C4-2B (cell line): ENCODE measurements at regions not wholly inside any gene's neighbourhood (a gene's known extent, or its start where the extent isn't known, plus 50 kb on each side); places are given as distances from the start of the nearest gene placed in this dataset.

ENCODE experiments used
- H3K27ac ChIP-seq: fragments of 450-650 bp; 2 replicates; pipeline ENCODE4 v1.5.1; 2017
- ZFX ChIP-seq: fragments of 450-650 bp; IDR thresholded peaks from 2 replicates; pipeline ENCODE4 v1.6.1; 2017
- TF ChIP-seq, protein P1 (sequence below): fragments of 450-650 bp; conservative IDR thresholded peaks from 2 replicates; pipeline ENCODE4 v1.5.1; 2017; ENCODE audit warnings: mild to moderate bottlenecking

DNA sequence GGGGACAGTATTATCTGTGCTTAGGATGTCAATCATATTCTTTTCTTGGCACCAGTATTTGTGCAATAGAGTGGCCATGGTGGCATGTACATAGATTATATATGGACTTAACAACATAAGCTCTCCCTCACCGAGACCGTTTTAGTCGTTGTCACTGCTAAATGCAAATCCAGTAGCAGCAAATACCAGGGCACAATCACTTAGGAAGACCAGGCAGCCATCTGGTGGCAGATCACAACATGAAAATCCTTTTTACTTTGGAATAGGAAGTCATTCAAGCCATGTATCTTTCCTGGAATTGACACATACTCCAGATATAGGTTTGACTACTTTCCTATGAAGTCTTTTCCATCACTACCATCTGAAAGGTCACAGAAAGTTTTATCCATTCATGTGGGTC, 53.2 kb upstream of the C1orf87 start:
- TF ChIP-seq, protein P1, sequence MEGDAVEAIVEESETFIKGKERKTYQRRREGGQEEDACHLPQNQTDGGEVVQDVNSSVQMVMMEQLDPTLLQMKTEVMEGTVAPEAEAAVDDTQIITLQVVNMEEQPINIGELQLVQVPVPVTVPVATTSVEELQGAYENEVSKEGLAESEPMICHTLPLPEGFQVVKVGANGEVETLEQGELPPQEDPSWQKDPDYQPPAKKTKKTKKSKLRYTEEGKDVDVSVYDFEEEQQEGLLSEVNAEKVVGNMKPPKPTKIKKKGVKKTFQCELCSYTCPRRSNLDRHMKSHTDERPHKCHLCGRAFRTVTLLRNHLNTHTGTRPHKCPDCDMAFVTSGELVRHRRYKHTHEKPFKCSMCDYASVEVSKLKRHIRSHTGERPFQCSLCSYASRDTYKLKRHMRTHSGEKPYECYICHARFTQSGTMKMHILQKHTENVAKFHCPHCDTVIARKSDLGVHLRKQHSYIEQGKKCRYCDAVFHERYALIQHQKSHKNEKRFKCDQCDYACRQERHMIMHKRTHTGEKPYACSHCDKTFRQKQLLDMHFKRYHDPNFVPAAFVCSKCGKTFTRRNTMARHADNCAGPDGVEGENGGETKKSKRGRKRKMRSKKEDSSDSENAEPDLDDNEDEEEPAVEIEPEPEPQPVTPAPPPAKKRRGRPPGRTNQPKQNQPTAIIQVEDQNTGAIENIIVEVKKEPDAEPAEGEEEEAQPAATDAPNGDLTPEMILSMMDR = peak; percentile 42
- TF ChIP-seq ZFX = no peak
- H3K27ac ChIP-seq = no peak overlapping the region
